GM23338 (cell line): ENCODE measurements at regions not wholly inside any gene's neighbourhood (a gene's known extent, or its start where the extent isn't known, plus 50 kb on each side); places are given as distances from the start of the nearest gene placed in this dataset.

Source experiments
- ATAC-seq: fragments of 200-7000 bp; cut with Tn5 transposase; 3 replicates; pipeline ENCODE4 v1.9.1; 2020
- DNase-seq: peaks from one replicate; pipeline ENCODE4 v3.0.0-alpha.2; 2015; ENCODE audit warnings: low spot score
- H2AFZ ChIP-seq: fragments of 200-600 bp; sonication (generic); 2 replicates; pipeline ENCODE4 v1.8.0; 2016; ENCODE audit warnings: antibody characterized with exemption, mild to moderate bottlenecking, moderate library complexity
- H3F3A ChIP-seq: fragments of 200-600 bp; sonication (generic); replicated peaks from 2 replicates; pipeline ENCODE4 v1.8.0; 2017; ENCODE audit warnings: antibody characterized with exemption, mixed run types, low read depth
- H3K27ac ChIP-seq: fragments of 200-600 bp; sonication (generic); 2 replicates; pipeline ENCODE4 v1.6.1; 2016; ENCODE audit warnings: low read depth
- H3K27me3 ChIP-seq: fragments of 200-600 bp; sonication (generic); 2 replicates; pipeline ENCODE4 v1.8.0; 2016; ENCODE audit warnings: mild to moderate bottlenecking, mixed run types, moderate library complexity; ENCODE audit not compliant: insufficient read depth
- H3K36me3 ChIP-seq: fragments of 200-600 bp; sonication (generic); 2 replicates; pipeline ENCODE4 v1.8.0; 2016; ENCODE audit warnings: mild to moderate bottlenecking; ENCODE audit not compliant: insufficient read depth
- H3K4me1 ChIP-seq: fragments of 200-600 bp; sonication (generic); 2 replicates; pipeline ENCODE4 v1.8.0; 2016; ENCODE audit warnings: mild to moderate bottlenecking, moderate library complexity; ENCODE audit not compliant: insufficient read depth
- H3K4me2 ChIP-seq: fragments of 200-600 bp; sonication (generic); 2 replicates; pipeline ENCODE4 v1.7.1; 2017; ENCODE audit warnings: mixed run types
- H3K4me3 ChIP-seq: fragments of 200-600 bp; sonication (generic); 2 replicates; pipeline ENCODE4 v1.6.1; 2016; ENCODE audit warnings: mixed run types
- H3K79me2 ChIP-seq: fragments of 200-600 bp; sonication (generic); replicated peaks from 2 replicates; pipeline ENCODE4 v1.8.0; 2017; ENCODE audit warnings: mild to moderate bottlenecking; ENCODE audit not compliant: insufficient read depth
- H3K9me2 ChIP-seq: fragments of 200-600 bp; sonication (generic); 2 replicates; pipeline ENCODE4 v1.8.0; 2017; ENCODE audit not compliant: insufficient read depth
- H4K20me1 ChIP-seq: fragments of 200-600 bp; sonication (generic); replicated peaks from 2 replicates; pipeline ENCODE4 v1.8.0; 2017; ENCODE audit warnings: mild to moderate bottlenecking; ENCODE audit not compliant: insufficient read depth
- H3K27ac Mint-ChIP-seq: 2 replicates; pipeline ENCODE4 v1.8.0; 2020; ENCODE audit warnings: inconsistent platforms, mild to moderate bottlenecking, moderate library complexity, mixed read lengths
- H3K27me3 Mint-ChIP-seq: 3 replicates; pipeline ENCODE4 v1.8.0; 2022; ENCODE audit warnings: low read depth, mild to moderate bottlenecking, moderate library complexity, mixed read lengths, inconsistent platforms; ENCODE audit not compliant: insufficient read depth, poor library complexity
- H3K36me3 Mint-ChIP-seq: 3 replicates; pipeline ENCODE4 v1.8.0; 2021; ENCODE audit warnings: low read depth, mild to moderate bottlenecking, inconsistent platforms, moderate library complexity, mixed read lengths
- H3K4me1 Mint-ChIP-seq: 3 replicates; pipeline ENCODE4 v1.8.0; 2020; ENCODE audit warnings: mild to moderate bottlenecking, inconsistent platforms, mixed read lengths
- H3K4me3 Mint-ChIP-seq: 3 replicates; pipeline ENCODE4 v1.8.0; 2021; ENCODE audit warnings: moderate library complexity, mild to moderate bottlenecking, inconsistent platforms, mixed read lengths
- H3K9me3 Mint-ChIP-seq: 3 replicates; pipeline ENCODE4 v1.8.0; 2020; ENCODE audit warnings: moderate library complexity, mild to moderate bottlenecking, inconsistent platforms, mixed read lengths
- EZH2phosphoT487 ChIP-seq: fragments of 200-600 bp; sonication (generic); IDR thresholded peaks from one replicate; pipeline ENCODE4 v1.8.1; 2018; ENCODE audit warnings: antibody characterized with exemption; ENCODE audit not compliant: unreplicated experiment
- NANOG ChIP-seq: IDR thresholded peaks from 2 replicates; pipeline ENCODE4 v1.6.1; 2016; ENCODE audit warnings: antibody characterized with exemption, borderline replicate concordance
- ZNF114 ChIP-seq: fragments of 250-450 bp; sonication (Bioruptor Pico); IDR thresholded peaks from 2 replicates; pipeline ENCODE4 v1.5.0; 2020; ENCODE audit warnings: mild to moderate bottlenecking, moderate library complexity
- ZNF331 ChIP-seq: fragments of 250-450 bp; sonication (Bioruptor Pico); IDR thresholded peaks from 2 replicates; pipeline ENCODE4 v1.5.0; 2020; ENCODE audit warnings: low read depth, mild to moderate bottlenecking, moderate library complexity
- TF ChIP-seq, protein P1 (sequence below): IDR thresholded peaks from one replicate; pipeline ENCODE4 v1.6.1; 2018; ENCODE audit warnings: antibody characterized with exemption; ENCODE audit not compliant: unreplicated experiment
- TF ChIP-seq, protein P2 (sequence below): IDR thresholded peaks from 2 replicates; pipeline ENCODE4 v1.6.1; 2016; ENCODE audit warnings: antibody characterized with exemption
- TF ChIP-seq, protein P3 (sequence below), 2 experiments: fragments of 200-600 bp in 1 of 2; sonication (generic) in 1 of 2; conservative IDR thresholded peaks; 2 replicates each; pipeline versions ENCODE4 v1.5.1 to v1.6.1; 2016 to 2017; ENCODE audit warnings: antibody characterized with exemption in 2 of 2, low read depth in 2 of 2, mild to moderate bottlenecking in 2 of 2, moderate library complexity in 1 of 2

DNA sequence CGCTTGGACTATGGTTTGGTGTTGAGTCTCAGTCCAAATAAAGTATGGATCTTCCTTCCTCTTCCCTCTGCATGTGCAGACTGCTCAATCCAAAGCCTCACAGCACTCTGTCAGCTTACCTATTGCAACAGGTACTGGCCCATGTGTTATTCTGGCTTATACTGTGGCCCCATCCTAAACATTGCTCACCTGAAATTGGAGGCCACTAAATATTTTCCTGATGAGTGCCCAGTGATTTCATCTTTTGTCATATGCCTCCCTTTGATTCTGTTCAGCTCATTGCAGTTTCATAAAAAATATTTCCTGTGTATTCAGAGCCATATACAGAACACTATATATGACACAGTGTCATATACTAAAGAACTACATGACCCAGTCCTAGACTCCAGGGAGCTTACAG is 86.3 kb upstream of the FAM136A start (continued):
- TF ChIP-seq, protein P1, sequence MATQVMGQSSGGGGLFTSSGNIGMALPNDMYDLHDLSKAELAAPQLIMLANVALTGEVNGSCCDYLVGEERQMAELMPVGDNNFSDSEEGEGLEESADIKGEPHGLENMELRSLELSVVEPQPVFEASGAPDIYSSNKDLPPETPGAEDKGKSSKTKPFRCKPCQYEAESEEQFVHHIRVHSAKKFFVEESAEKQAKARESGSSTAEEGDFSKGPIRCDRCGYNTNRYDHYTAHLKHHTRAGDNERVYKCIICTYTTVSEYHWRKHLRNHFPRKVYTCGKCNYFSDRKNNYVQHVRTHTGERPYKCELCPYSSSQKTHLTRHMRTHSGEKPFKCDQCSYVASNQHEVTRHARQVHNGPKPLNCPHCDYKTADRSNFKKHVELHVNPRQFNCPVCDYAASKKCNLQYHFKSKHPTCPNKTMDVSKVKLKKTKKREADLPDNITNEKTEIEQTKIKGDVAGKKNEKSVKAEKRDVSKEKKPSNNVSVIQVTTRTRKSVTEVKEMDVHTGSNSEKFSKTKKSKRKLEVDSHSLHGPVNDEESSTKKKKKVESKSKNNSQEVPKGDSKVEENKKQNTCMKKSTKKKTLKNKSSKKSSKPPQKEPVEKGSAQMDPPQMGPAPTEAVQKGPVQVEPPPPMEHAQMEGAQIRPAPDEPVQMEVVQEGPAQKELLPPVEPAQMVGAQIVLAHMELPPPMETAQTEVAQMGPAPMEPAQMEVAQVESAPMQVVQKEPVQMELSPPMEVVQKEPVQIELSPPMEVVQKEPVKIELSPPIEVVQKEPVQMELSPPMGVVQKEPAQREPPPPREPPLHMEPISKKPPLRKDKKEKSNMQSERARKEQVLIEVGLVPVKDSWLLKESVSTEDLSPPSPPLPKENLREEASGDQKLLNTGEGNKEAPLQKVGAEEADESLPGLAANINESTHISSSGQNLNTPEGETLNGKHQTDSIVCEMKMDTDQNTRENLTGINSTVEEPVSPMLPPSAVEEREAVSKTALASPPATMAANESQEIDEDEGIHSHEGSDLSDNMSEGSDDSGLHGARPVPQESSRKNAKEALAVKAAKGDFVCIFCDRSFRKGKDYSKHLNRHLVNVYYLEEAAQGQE, result no peak
- no peak for TF ChIP-seq ZNF114

DNA sequence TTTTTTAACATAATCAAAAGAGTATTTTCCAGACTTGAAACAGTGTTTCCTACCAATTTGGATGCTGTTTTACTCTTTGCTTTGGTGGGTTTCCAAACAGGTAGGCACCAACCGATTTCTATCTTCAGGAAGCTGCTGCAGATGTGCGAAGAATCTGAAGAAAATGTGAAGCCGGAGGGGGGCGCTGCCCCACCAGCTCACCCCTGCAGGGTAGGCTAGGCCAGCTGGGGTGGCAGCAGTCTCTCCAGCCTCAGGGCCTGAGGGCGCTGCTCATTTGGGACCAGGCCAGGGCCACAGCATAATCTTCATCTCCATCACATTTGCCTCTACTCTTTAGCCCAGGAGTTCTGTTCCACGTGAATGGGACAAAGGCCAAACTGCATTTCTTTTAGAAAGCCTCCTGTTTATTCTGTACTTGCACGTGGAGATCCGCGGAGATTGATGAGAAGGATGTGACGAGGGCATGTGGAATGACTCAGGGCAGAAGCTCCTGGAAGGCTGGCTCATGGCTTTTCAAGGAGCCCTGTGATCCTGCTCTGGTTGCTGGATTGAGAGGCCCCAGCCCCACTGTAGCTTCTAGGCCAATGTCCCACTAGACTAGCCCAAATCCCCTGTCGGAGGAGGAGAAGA is 84.2 kb upstream of the FAM136A start:
- peaks cover 14% of the 10 kb centered on the region for H3K27me3 Mint-ChIP-seq

DNA sequence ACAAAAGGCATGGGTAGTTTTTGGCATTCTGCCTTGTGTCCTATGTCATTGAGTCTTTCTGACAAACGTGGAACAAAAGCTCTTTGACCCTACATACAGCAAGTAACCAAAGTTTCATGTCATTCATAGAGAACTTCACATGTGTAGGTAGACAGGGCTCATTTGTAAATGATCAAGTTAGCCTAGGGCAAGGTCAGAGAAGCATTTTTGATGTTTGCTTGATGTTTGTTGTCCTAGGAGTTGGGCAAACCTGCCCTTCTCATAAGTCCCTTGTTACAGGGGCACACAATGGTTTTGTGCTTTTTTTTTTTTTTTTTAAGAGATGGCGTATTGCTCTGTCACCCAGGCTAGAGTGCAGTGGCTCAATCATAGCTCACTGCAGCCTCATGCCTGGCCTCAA is 83.3 kb upstream of the FAM136A start:
- no peak overlapping the region for H3K4me3 ChIP-seq
- ATAC-seq (no peak), DNase-seq (no peak)
- no peaks in the 10 kb centered on the region for H4K20me1 ChIP-seq
- H3K4me3 Mint-ChIP-seq, result no peak overlapping the region
- H3K4me1 Mint-ChIP-seq, result no peaks in the 10 kb centered on the region
- no peak overlapping the region for H3K27ac ChIP-seq
- peaks cover 3% of the 10 kb centered on the region for H3K9me3 Mint-ChIP-seq
- H3K27me3 Mint-ChIP-seq, result peaks cover 14% of the 10 kb centered on the region
- no peak overlapping the region for H3K4me2 ChIP-seq
- H3K79me2 ChIP-seq, result no peaks in the 10 kb centered on the region
- no peaks in the 10 kb centered on the region for H3K27me3 ChIP-seq
- H3K36me3 ChIP-seq, result no peaks in the 10 kb centered on the region
- H3K27ac Mint-ChIP-seq, result no peak overlapping the region
- H2AFZ ChIP-seq, result no peak overlapping the region
- H3K4me1 ChIP-seq, result no peaks in the 10 kb centered on the region
- no peaks in the 10 kb centered on the region; the same call in 2 of the 3 replicates for H3K36me3 Mint-ChIP-seq
- no peaks in the 10 kb centered on the region for H3K9me2 ChIP-seq
- H3F3A ChIP-seq, result no peaks in the 10 kb centered on the region
- TF ChIP-seq, protein P2, sequence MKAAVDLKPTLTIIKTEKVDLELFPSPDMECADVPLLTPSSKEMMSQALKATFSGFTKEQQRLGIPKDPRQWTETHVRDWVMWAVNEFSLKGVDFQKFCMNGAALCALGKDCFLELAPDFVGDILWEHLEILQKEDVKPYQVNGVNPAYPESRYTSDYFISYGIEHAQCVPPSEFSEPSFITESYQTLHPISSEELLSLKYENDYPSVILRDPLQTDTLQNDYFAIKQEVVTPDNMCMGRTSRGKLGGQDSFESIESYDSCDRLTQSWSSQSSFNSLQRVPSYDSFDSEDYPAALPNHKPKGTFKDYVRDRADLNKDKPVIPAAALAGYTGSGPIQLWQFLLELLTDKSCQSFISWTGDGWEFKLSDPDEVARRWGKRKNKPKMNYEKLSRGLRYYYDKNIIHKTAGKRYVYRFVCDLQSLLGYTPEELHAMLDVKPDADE, result no peak
- TF ChIP-seq EZH2phosphoT487 (no peak), ZNF331 (no peak)
- TF ChIP-seq, protein P3, sequence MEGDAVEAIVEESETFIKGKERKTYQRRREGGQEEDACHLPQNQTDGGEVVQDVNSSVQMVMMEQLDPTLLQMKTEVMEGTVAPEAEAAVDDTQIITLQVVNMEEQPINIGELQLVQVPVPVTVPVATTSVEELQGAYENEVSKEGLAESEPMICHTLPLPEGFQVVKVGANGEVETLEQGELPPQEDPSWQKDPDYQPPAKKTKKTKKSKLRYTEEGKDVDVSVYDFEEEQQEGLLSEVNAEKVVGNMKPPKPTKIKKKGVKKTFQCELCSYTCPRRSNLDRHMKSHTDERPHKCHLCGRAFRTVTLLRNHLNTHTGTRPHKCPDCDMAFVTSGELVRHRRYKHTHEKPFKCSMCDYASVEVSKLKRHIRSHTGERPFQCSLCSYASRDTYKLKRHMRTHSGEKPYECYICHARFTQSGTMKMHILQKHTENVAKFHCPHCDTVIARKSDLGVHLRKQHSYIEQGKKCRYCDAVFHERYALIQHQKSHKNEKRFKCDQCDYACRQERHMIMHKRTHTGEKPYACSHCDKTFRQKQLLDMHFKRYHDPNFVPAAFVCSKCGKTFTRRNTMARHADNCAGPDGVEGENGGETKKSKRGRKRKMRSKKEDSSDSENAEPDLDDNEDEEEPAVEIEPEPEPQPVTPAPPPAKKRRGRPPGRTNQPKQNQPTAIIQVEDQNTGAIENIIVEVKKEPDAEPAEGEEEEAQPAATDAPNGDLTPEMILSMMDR (conservative IDR thresholded peaks at IDR 0.05; ENCODE audit: low read depth in 2 of 2), result no peak

More for the DNA sequence above, 84.2 kb upstream of the FAM136A start:
- Mint-ChIP-seq H3K4me3 (no peak overlapping the region), H3K27ac (no peak overlapping the region), H3K9me3 (peaks cover 3% of the 10 kb centered on the region), H3K4me1 (no peaks in the 10 kb centered on the region), H3K36me3 (no peaks in the 10 kb centered on the region; the same call in 2 of the 3 replicates)
- peak; percentile 69 for DNase-seq
- peak; percentile 86 for ATAC-seq
- no peaks in the 10 kb centered on the region for H3K79me2 ChIP-seq
- no peaks in the 10 kb centered on the region for H3F3A ChIP-seq
- H3K4me1 ChIP-seq, result no peaks in the 10 kb centered on the region
- no peak overlapping the region for H3K4me3 ChIP-seq
- H3K9me2 ChIP-seq, result no peaks in the 10 kb centered on the region
- no peak overlapping the region for H3K27ac ChIP-seq
- no peaks in the 10 kb centered on the region for H3K27me3 ChIP-seq
- no peaks in the 10 kb centered on the region for H3K36me3 ChIP-seq
- no peak overlapping the region for H3K4me2 ChIP-seq
- no peaks in the 10 kb centered on the region for H4K20me1 ChIP-seq
- peak overlapping the region; percentile 63; the same call in 1 of the 2 replicates for H2AFZ ChIP-seq
- TF ChIP-seq NANOG, result no peak
- TF ChIP-seq, protein P3 (conservative IDR thresholded peaks at IDR 0.05; ENCODE audit: low read depth in 2 of 2), result peak; percentile 55 to 70
